Neural progenitor cell (in vitro differentiated cells): ENCODE measurements at regions not wholly inside any gene's neighbourhood (a gene's known extent, or its start where the extent isn't known, plus 50 kb on each side); places are given as distances from the start of the nearest gene placed in this dataset.

Source experiments
- EZH2 ChIP-seq: fragments of 200-600 bp; sonication (generic); IDR thresholded peaks from 2 replicates; pipeline ENCODE4 v1.6.1; 2017; ENCODE audit warnings: antibody characterized with exemption, mild to moderate bottlenecking, moderate library complexity
- EZH2phosphoT487 ChIP-seq: fragments of 200-600 bp; sonication (generic); IDR thresholded peaks from 2 replicates; pipeline ENCODE4 v1.6.1; 2017; ENCODE audit warnings: antibody characterized with exemption
- TF ChIP-seq, protein P1 (sequence below): fragments of 200-600 bp; sonication (generic); IDR thresholded peaks from 2 replicates; pipeline ENCODE4 v1.5.1; 2017; ENCODE audit warnings: antibody characterized with exemption, mild to moderate bottlenecking

DNA sequence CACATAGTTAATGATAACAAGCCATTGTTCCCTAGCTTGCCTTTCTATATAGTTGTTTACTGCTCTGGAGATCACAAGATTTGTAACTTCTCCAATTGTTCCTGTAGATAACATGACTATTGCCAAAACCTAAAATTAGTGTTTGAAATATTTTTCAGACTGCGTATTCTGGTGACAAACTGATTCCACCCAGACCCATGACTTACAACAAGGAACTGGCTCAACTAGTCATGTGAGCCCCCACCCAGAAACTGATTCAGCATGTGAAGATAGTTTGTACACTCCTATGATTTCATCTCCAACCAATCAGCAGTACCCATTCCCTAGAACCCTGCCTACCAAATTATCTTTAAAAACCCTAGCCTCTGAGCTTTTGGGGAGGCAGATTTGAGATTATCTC is 131.4 kb upstream of the BCL9 start:
- TF ChIP-seq EZH2phosphoT487 = no peak
- TF ChIP-seq, protein P1, sequence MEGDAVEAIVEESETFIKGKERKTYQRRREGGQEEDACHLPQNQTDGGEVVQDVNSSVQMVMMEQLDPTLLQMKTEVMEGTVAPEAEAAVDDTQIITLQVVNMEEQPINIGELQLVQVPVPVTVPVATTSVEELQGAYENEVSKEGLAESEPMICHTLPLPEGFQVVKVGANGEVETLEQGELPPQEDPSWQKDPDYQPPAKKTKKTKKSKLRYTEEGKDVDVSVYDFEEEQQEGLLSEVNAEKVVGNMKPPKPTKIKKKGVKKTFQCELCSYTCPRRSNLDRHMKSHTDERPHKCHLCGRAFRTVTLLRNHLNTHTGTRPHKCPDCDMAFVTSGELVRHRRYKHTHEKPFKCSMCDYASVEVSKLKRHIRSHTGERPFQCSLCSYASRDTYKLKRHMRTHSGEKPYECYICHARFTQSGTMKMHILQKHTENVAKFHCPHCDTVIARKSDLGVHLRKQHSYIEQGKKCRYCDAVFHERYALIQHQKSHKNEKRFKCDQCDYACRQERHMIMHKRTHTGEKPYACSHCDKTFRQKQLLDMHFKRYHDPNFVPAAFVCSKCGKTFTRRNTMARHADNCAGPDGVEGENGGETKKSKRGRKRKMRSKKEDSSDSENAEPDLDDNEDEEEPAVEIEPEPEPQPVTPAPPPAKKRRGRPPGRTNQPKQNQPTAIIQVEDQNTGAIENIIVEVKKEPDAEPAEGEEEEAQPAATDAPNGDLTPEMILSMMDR = no peak
- no peak for TF ChIP-seq EZH2
